GM12873 (cell line): ENCODE measurements at regions not wholly inside any gene's neighbourhood (a gene's known extent, or its start where the extent isn't known, plus 50 kb on each side); places are given as distances from the start of the nearest gene placed in this dataset.

Experiments used
- CTCF ChIP-seq: IDR thresholded peaks from 2 replicates; pipeline ENCODE4 v1.5.1; 2012; ENCODE audit warnings: low read depth, mild to moderate bottlenecking, moderate library complexity, low read length, control low read depth; ENCODE audit not compliant: insufficient read depth; ENCODE audit errors: missing control alignments

DNA sequence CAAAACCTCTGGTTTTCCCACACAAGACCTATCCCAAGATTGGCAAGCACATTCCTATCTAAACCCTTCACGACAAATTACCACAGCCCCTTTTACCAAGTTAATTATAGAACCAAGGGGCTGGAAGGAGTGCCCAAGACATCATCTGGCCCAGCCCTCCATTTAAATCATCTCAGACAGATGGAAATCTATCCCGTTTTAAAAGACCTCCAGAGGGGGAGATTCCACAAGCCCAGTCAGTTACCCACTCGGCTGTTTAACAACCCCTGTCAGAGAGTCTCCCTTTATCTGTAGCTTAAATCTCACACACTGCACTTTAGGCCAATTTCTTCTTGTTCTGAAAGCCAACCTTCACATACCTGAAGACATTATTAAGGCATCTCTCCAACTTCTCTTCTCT lies 179.1 kb upstream of the MEIS1 start:
- no peak for TF ChIP-seq CTCF

- no peak for TF ChIP-seq CTCF
Measured at GRCh38 chr2:66255136-66255535, 179.8 kb upstream of the MEIS1 start.

DNA sequence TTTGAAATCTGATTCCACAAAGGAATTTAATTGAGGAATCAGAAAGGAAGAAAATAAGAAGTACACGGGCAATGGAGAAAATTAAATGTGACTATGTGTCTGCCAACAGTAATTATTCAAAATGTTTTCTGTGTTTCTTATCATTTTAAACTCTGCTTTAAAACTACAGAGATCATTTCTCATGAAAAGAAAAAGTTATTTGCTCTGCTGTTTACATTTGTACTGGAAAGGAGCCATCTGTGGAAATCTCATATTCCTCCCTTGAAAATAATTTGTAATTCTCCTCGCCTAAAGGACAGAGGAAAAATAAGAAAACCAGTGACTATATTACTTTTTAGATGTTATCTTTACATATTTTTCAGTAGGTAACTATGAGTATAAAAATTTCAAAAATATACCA lies 181.9 kb upstream of the MEIS1 start:
- TF ChIP-seq CTCF, result no peak

GRCh38 chr2:66252109-66252508 lies 182.8 kb upstream of the MEIS1 start:
- no peak for TF ChIP-seq CTCF

GRCh38 chr2:66251573-66251972 lies 183.4 kb upstream of the MEIS1 start:
- TF ChIP-seq CTCF, result no peak

DNA sequence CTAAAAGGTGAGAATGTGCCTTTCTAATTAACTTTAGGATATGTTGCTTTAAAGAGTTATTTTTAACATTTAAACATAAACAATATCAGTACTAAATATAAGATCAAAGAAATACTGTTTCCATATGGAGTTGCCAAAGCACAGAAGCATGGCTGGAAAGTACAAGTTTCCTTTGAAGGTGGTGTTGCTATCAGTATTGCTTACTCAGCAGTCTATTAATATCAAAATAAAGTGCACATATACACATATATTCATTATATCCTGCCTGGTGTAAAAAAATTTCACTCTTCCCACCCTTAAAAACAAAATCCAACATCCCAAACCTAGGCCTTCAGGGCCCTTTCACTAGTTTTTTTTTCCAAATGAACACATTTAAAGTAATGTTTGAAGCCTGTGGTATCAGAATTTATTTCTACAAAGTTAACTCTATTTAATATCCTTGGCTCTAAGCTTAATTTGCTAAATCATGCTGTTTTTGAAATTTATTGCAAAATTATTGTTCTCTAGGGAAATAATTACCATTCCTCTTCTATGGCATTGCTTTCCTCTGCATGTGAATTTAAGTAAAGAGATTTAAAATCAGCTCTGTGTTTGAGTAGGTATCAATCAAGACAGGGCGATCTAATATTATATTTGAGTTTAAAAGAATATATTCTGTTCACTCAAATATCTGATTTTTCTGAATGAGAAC lies 192.7 kb upstream of the MEIS1 start:
- TF ChIP-seq CTCF, result no peak

- no peak for TF ChIP-seq CTCF
Measured at GRCh38 chr2:66240286-66240685, 194.6 kb upstream of the MEIS1 start.

DNA sequence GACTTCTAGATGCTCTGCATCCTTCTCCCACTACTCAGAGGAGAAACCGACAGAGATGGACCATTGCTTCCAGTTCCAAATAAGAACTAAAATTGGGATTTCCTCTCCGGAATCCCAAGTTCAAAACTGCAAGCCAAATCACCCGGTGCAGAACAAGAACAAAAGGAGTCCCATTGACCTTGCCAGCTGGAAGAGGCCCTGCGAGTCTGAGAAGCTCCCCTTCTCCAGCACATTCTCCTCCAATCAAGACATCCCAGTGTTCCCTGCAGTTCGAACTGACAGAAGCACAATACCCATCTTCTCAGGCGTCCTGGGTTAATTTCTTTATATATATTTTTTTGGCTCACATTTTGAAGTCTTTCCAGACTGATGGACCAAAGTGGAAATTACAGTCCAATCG lies 195.3 kb upstream of the MEIS1 start:
- no peak for TF ChIP-seq CTCF
